ENCODE measurements at regions not wholly inside any gene's neighbourhood (a gene's known extent, or its start where the extent isn't known, plus 50 kb on each side); places are given as distances from the start of the nearest gene placed in this dataset.

GRCh38 chr3:26381411-26381810 lies 241.2 kb upstream of the LRRC3B start:
- TF ChIP-seq CTCF (IDR thresholded peaks at IDR 0.05) = no peak
- TF ChIP-seq POLR2A (IDR thresholded peaks at IDR 0.05) = no peak
